Fibroblast of the aortic adventitia (primary cell): ENCODE measurements at regions not wholly inside any gene's neighbourhood (a gene's known extent, or its start where the extent isn't known, plus 50 kb on each side); places are given as distances from the start of the nearest gene placed in this dataset.

Experiments
- DNase-seq: peaks from one replicate; pipeline ENCODE4 v3.0.0-alpha.2; 2010; ENCODE audit warnings: low read depth
- H3K4me3 ChIP-seq: 2 replicates; pipeline ENCODE4 v1.5.1; 2011; ENCODE audit warnings: low read depth, mild to moderate bottlenecking, control low read depth, low read length, moderate library complexity
- TF ChIP-seq, protein P1 (sequence below): IDR thresholded peaks from 2 replicates; pipeline ENCODE4 v1.5.1; 2011; ENCODE audit warnings: mild to moderate bottlenecking, low read length, control low read depth, inconsistent platforms; ENCODE audit not compliant: insufficient read depth

- TF ChIP-seq, protein P1, sequence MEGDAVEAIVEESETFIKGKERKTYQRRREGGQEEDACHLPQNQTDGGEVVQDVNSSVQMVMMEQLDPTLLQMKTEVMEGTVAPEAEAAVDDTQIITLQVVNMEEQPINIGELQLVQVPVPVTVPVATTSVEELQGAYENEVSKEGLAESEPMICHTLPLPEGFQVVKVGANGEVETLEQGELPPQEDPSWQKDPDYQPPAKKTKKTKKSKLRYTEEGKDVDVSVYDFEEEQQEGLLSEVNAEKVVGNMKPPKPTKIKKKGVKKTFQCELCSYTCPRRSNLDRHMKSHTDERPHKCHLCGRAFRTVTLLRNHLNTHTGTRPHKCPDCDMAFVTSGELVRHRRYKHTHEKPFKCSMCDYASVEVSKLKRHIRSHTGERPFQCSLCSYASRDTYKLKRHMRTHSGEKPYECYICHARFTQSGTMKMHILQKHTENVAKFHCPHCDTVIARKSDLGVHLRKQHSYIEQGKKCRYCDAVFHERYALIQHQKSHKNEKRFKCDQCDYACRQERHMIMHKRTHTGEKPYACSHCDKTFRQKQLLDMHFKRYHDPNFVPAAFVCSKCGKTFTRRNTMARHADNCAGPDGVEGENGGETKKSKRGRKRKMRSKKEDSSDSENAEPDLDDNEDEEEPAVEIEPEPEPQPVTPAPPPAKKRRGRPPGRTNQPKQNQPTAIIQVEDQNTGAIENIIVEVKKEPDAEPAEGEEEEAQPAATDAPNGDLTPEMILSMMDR, result no peak
- no peak overlapping the region for H3K4me3 ChIP-seq
- DNase-seq, result no peak
Observed at GRCh38 chr13:53121131-53121773, 92.6 kb downstream of the OLFM4 start.

- TF ChIP-seq, protein P1, result no peak
- DNase-seq, result no peak
- no peak overlapping the region for H3K4me3 ChIP-seq
Observed at GRCh38 chr13:53121919-53122318, 93.3 kb downstream of the OLFM4 start.

DNA sequence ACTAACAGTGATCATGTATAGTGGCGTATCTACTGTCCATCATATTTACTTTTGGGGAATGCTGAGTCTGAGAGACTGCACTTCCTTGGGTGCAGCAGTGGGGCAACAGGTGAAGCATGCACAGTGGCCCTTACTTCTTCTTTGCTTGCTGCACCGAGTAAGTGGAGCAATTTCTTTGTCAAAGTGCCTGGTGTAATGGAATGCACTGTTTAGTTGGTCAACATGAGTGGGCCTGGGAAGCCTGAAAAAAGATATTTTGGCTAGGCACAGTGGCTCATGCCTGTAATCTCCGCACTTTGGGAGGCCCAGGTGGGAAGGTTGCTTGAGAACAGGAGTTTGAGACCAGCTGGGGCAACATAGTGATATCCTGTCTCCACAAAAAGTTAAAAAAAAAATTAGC is 94.9 kb downstream of the OLFM4 start:
- no peak for DNase-seq
- H3K4me3 ChIP-seq, result no peak overlapping the region
- TF ChIP-seq, protein P1, result no peak

DNA sequence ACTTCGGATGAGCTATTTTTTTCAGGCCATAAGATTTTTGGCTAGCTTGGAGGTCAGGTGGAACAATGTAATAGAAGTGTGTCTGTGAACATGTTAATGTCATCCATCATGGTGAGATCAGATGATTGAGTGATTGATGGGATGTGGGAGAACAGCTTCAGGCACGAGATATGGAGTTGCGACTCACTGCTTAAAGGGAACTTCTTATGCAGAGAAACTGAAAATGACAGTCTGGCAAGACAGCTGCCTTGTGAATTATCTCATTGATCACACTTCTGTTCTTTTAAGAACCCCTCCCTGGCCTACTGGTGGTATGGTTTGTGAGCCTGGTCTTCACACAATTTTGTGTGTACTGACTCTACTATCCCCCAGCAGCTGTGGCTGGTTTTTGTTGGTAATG is 96.0 kb downstream of the OLFM4 start:
- TF ChIP-seq, protein P1, result no peak
- DNase-seq, result no peak
- H3K4me3 ChIP-seq, result no peak overlapping the region

GRCh38 chr13:53126841-53127245 is 98.2 kb downstream of the OLFM4 start:
- no peak overlapping the region for H3K4me3 ChIP-seq
- TF ChIP-seq, protein P1, result no peak

DNA sequence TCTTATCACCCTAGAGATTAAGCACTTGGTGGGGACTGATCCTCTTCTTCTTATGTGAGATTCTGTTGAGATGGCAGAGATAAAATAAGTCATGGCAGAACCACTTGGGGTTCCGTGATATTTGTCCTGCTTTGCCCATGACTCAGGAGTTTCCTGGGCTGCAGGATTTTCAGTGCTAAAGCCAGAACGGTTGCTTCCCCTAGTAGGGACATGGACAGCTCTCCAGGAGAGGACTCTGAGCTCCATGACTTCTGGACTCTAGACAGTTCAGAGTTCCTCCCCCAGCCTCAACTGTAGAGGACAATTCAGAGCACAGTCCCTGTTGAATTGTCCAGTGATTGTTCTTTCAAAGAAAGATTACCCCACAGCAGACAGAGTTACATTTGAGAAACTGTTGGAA is 98.8 kb downstream of the OLFM4 start:
- TF ChIP-seq, protein P1, result no peak
- H3K4me3 ChIP-seq, result no peak overlapping the region
- no peak for DNase-seq

More at GRCh38 chr13:53126841-53127245, 98.2 kb downstream of the OLFM4 start:
- DNase-seq, result no peak

GRCh38 chr13:53129864-53130393 is 101.3 kb downstream of the OLFM4 start:
- DNase-seq, result no peak
- H3K4me3 ChIP-seq, result no peak overlapping the region
- TF ChIP-seq, protein P1, result no peak
